ENCODE measurements at regions not wholly inside any gene's neighbourhood (a gene's known extent, or its start where the extent isn't known, plus 50 kb on each side); places are given as distances from the start of the nearest gene placed in this dataset.

- intact Hi-C loops (cut with micrococcal nuclease): no loop called here
These were observed 59.3 kb upstream of the IGFBP3 start for GRCh38 chr7:45980181-45980905.

GRCh38 chr7:45979275-45980180 is 58.5 kb upstream of the IGFBP3 start:
- intact Hi-C loops (cut with micrococcal nuclease): no loop called here

- intact Hi-C loops (cut with micrococcal nuclease): no loop called here
These were observed 57.7 kb upstream of the IGFBP3 start for GRCh38 chr7:45978731-45979211.

GRCh38 chr7:45978010-45978681 is 57.1 kb upstream of the IGFBP3 start:
- intact Hi-C loops (cut with micrococcal nuclease): no loop called here

GRCh38 chr7:45977256-45977780 is 56.2 kb upstream of the IGFBP3 start:
- intact Hi-C loops (cut with micrococcal nuclease): no loop called here

- intact Hi-C loops (cut with micrococcal nuclease): no loop called here
These were observed 55.4 kb upstream of the IGFBP3 start for GRCh38 chr7:45976485-45976856.

- intact Hi-C loops (cut with micrococcal nuclease): no loop called here
These were observed 54.9 kb upstream of the IGFBP3 start for GRCh38 chr7:45975847-45976484.

- intact Hi-C loops (cut with micrococcal nuclease): no loop called here
These were observed 54.3 kb upstream of the IGFBP3 start for GRCh38 chr7:45975367-45975766.

GRCh38 chr7:45974540-45975360 is 53.7 kb upstream of the IGFBP3 start:
- intact Hi-C loops (cut with micrococcal nuclease): no loop called here

GRCh38 chr7:45973725-45974532 is 52.9 kb upstream of the IGFBP3 start:
- intact Hi-C loops (cut with micrococcal nuclease): no loop called here

- intact Hi-C loops (cut with micrococcal nuclease): no loop called here
These were observed 51.7 kb upstream of the IGFBP3 start for GRCh38 chr7:45972629-45973312.

GRCh38 chr7:45971661-45972175 is 50.6 kb upstream of the IGFBP3 start:
- intact Hi-C loops (cut with micrococcal nuclease): no loop called here

- intact Hi-C loops (cut with micrococcal nuclease): no loop called here
These were observed 50.1 kb upstream of the IGFBP3 start for GRCh38 chr7:45971171-45971570.

All from T-helper 2 cell treated with Interferon-gamma antibody and Interleukin-4, amounts not matched to agents 100 ng/mL and 5 ng/mL, for 36 hours (primary cell).